ENCODE measurements at regions not wholly inside any gene's neighbourhood (a gene's known extent, or its start where the extent isn't known, plus 50 kb on each side); places are given as distances from the start of the nearest gene placed in this dataset.

GRCh38 chr6:56796196-56796532, 153.5 kb upstream of the DST start:
- intact Hi-C loops (cut with micrococcal nuclease; ENCODE audit: unreplicated experiment), result no loop called here
- ChIA-PET POLR2A (no interaction called here), CTCF (ENCODE audit: unreplicated experiment) (no interaction called here)
- no peak for DNase-seq (ENCODE audit: low spot score)
- Histone ChIP-seq H3K36me3 (ENCODE audit: insufficient read depth, low read length) (no peaks in the 10 kb centered on the region), H2AFZ (ENCODE audit: low read length) (no peak overlapping the region), H4K20me1 (ENCODE audit: insufficient read depth, low read length) (no peaks in the 10 kb centered on the region), H3K9me2 (ENCODE audit: insufficient read depth, low read length) (no peaks in the 10 kb centered on the region), H3K27ac (ENCODE audit: low read depth, low read length, poor library complexity, severe bottlenecking) (no peak overlapping the region), H3K79me2 (ENCODE audit: insufficient read depth, low read depth, low read length) (no peaks in the 10 kb centered on the region), H3K4me2 (ENCODE audit: low read length) (no peak overlapping the region), H3K4me1 (ENCODE audit: insufficient read depth, low read length, poor library complexity, severe bottlenecking) (no peaks in the 10 kb centered on the region), H3K4me3 (ENCODE audit: low read depth, low read length, poor library complexity, severe bottlenecking) (no peak overlapping the region), H3K9me3 (ENCODE audit: low read length) (no peaks in the 10 kb centered on the region)
- BruUV-seq (replicated peaks), result no TSS peak
- TF ChIP-seq CTCF (conservative IDR thresholded peaks at IDR 0.05; ENCODE audit: low read length), result no peak
- no peak for TF ChIP-seq EZH2phosphoT487 (IDR thresholded peaks at IDR 0.05; ENCODE audit: borderline replicate concordance, low read depth, low read length)

- H3K4me2 ChIP-seq (ENCODE audit: low read length), result no peak overlapping the region
- TF ChIP-seq EZH2phosphoT487 (IDR thresholded peaks at IDR 0.05; ENCODE audit: borderline replicate concordance, low read depth, low read length), result no peak
- no peak for TF ChIP-seq CTCF (conservative IDR thresholded peaks at IDR 0.05; ENCODE audit: low read length)
- H4K20me1 ChIP-seq (ENCODE audit: insufficient read depth, low read length), result no peaks in the 10 kb centered on the region
- ChIA-PET POLR2A (no interaction called here), CTCF (ENCODE audit: unreplicated experiment) (no interaction called here)
- H3K9me2 ChIP-seq (ENCODE audit: insufficient read depth, low read length), result no peaks in the 10 kb centered on the region
- no peak for DNase-seq (ENCODE audit: low spot score)
- H3K79me2 ChIP-seq (ENCODE audit: insufficient read depth, low read depth, low read length), result no peaks in the 10 kb centered on the region
- H3K36me3 ChIP-seq (ENCODE audit: insufficient read depth, low read length), result no peaks in the 10 kb centered on the region
- no peaks in the 10 kb centered on the region for H3K9me3 ChIP-seq (ENCODE audit: low read length)
- BruUV-seq (replicated peaks), result no TSS peak
- no peak overlapping the region for H3K4me3 ChIP-seq (ENCODE audit: low read depth, low read length, poor library complexity, severe bottlenecking)
- H3K27ac ChIP-seq (ENCODE audit: low read depth, low read length, poor library complexity, severe bottlenecking), result no peak overlapping the region
- no peaks in the 10 kb centered on the region for H3K4me1 ChIP-seq (ENCODE audit: insufficient read depth, low read length, poor library complexity, severe bottlenecking)
- no peak overlapping the region for H2AFZ ChIP-seq (ENCODE audit: low read length)
- intact Hi-C loops (cut with micrococcal nuclease; ENCODE audit: unreplicated experiment), result no loop called here
Measured at GRCh38 chr6:56795466-56796195, 152.9 kb upstream of the DST start.

GRCh38 chr6:56794421-56794820, 151.7 kb upstream of the DST start:
- no TSS peak for BruUV-seq (replicated peaks)

More at GRCh38 chr6:56794421-56794820, 151.7 kb upstream of the DST start:
- H4K20me1 ChIP-seq (ENCODE audit: insufficient read depth, low read length), result no peaks in the 10 kb centered on the region
- ChIA-PET CTCF (ENCODE audit: unreplicated experiment) (no interaction called here), POLR2A (no interaction called here)
- TF ChIP-seq CTCF (conservative IDR thresholded peaks at IDR 0.05; ENCODE audit: low read length), result no peak
- TF ChIP-seq EZH2phosphoT487 (IDR thresholded peaks at IDR 0.05; ENCODE audit: borderline replicate concordance, low read depth, low read length), result no peak
- no peaks in the 10 kb centered on the region for H3K9me3 ChIP-seq (ENCODE audit: low read length)
- H3K36me3 ChIP-seq (ENCODE audit: insufficient read depth, low read length), result no peaks in the 10 kb centered on the region
- no peaks in the 10 kb centered on the region for H3K4me1 ChIP-seq (ENCODE audit: insufficient read depth, low read length, poor library complexity, severe bottlenecking)
- intact Hi-C loops (cut with micrococcal nuclease; ENCODE audit: unreplicated experiment), result no loop called here
- no peak overlapping the region for H3K27ac ChIP-seq (ENCODE audit: low read depth, low read length, poor library complexity, severe bottlenecking)
- no peak overlapping the region for H3K4me3 ChIP-seq (ENCODE audit: low read depth, low read length, poor library complexity, severe bottlenecking)
- H3K9me2 ChIP-seq (ENCODE audit: insufficient read depth, low read length), result no peaks in the 10 kb centered on the region
- no peaks in the 10 kb centered on the region for H3K79me2 ChIP-seq (ENCODE audit: insufficient read depth, low read depth, low read length)
- DNase-seq (ENCODE audit: low spot score), result no peak
- H2AFZ ChIP-seq (ENCODE audit: low read length), result no peak overlapping the region
- H3K4me2 ChIP-seq (ENCODE audit: low read length), result no peak overlapping the region

Measured in OCI-LY7 (cell line).